Stimulated activated CD8-positive, alpha-beta memory T cell treated with anti-CD3 and anti-CD28 coated beads, Interleukin-4, amount 100 ng/mL, for 24 hours (primary cell): ENCODE measurements at regions not wholly inside any gene's neighbourhood (a gene's known extent, or its start where the extent isn't known, plus 50 kb on each side); places are given as distances from the start of the nearest gene placed in this dataset.
"Not testable (repeated sequence)": the region's sequence is repeated elsewhere in the genome, so short reads cannot be mapped to it uniquely, and the experiment has no call there.

ENCODE experiments used
- DNase-seq: peaks from one replicate; pipeline ENCODE4 v3.0.0-alpha.2; 2020; ENCODE audit warnings: low read depth

GRCh38 chr3:82761858-82762257 lies 1000.4 kb upstream of the GBE1 start:
- no peak for DNase-seq

- no peak for DNase-seq
Measured at GRCh38 chr3:82745544-82745943, 984.1 kb upstream of the GBE1 start.

- DNase-seq = no peak
Measured at GRCh38 chr3:82743196-82743595, 981.8 kb upstream of the GBE1 start.

- no peak for DNase-seq
Measured at GRCh38 chr3:82741346-82741745, 979.9 kb upstream of the GBE1 start.

- no peak for DNase-seq
Measured at GRCh38 chr3:82739390-82739789, 977.9 kb upstream of the GBE1 start.

- no peak for DNase-seq
Measured at GRCh38 chr3:82736696-82737277, 975.3 kb upstream of the GBE1 start.

- DNase-seq = no peak
Measured at GRCh38 chr3:82715091-82715856, 953.8 kb upstream of the GBE1 start.

GRCh38 chr3:82707035-82707434 lies 945.6 kb upstream of the GBE1 start:
- DNase-seq = no peak

GRCh38 chr3:82685761-82686160 lies 924.3 kb upstream of the GBE1 start:
- no peak for DNase-seq

GRCh38 chr3:82676356-82677026 lies 915.0 kb upstream of the GBE1 start:
- DNase-seq = no peak

- DNase-seq = no peak
Measured at GRCh38 chr3:82672966-82673365, 911.5 kb upstream of the GBE1 start.

- no peak for DNase-seq
Measured at GRCh38 chr3:82671466-82671865, 910.0 kb upstream of the GBE1 start.

- DNase-seq = no peak
Measured at GRCh38 chr3:82654708-82655107, 893.3 kb upstream of the GBE1 start.

GRCh38 chr3:82643948-82644347 lies 882.5 kb upstream of the GBE1 start:
- no peak for DNase-seq

- no peak for DNase-seq
Measured at GRCh38 chr3:82641701-82642100, 880.3 kb upstream of the GBE1 start.

GRCh38 chr3:82640254-82640653 lies 878.8 kb upstream of the GBE1 start:
- no peak for DNase-seq

- DNase-seq = no peak
Measured at GRCh38 chr3:82637574-82637973, 876.1 kb upstream of the GBE1 start.

- DNase-seq = no peak
Measured at GRCh38 chr3:82636177-82636576, 874.7 kb upstream of the GBE1 start.

- no peak for DNase-seq
Measured at GRCh38 chr3:82633319-82633718, 871.9 kb upstream of the GBE1 start.

GRCh38 chr3:82629937-82630336 lies 868.5 kb upstream of the GBE1 start:
- DNase-seq = no peak

GRCh38 chr3:82628385-82629014 lies 867.1 kb upstream of the GBE1 start:
- DNase-seq = no peak

- no peak for DNase-seq
Measured at GRCh38 chr3:82627733-82628132, 866.3 kb upstream of the GBE1 start.

- not testable (repeated sequence) for DNase-seq
Measured at GRCh38 chr3:82620744-82621143, 859.3 kb upstream of the GBE1 start.
